GM18502 (cell line): ENCODE measurements at regions not wholly inside any gene's neighbourhood (a gene's known extent, or its start where the extent isn't known, plus 50 kb on each side); places are given as distances from the start of the nearest gene placed in this dataset.

Experiments
- ATAC-seq: cut with Tn5 transposase; IDR thresholded peaks from one replicate; pipeline ENCODE4 v1.9.1; 2021; ENCODE audit warnings: mild to moderate bottlenecking; ENCODE audit not compliant: unreplicated experiment, poor library complexity

DNA sequence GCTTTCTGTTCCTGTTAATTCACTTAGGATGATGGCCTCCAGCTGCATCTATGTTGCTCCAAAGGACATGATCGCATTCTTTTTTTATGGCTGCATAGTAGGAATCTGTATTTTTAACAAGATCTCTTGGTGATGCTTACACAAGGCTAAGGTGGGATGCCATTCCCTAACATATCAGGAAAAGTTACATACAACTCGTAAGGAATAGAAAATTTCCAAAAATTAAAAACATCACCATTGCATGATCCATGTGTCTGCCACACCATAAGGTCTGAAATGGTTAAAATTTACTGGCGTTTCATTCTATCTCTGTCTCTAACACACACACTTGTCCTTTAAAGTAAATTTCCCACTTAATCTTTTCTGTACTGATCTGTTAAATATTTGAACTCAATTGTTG lies 608.4 kb downstream of the PRELID2 start:
- no peak for ATAC-seq

DNA sequence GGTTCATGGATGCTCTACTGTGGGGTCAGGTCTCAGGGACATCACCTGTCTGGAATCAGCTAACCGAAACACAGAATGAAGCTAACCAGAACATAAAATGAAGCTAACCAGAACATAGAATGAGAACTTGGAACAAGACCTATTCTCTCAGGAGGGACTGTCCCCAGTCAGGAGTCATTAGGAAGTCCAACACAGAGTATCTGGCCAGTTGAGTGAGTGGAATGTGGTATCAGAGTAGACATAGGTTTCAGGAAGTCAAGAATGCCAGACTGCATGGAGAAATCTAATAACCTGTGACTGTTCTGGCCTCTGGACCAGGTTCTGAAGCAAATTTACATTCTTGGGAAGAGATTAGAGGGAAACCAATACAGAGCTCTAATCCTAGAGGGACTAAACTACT lies 609.6 kb downstream of the PRELID2 start:
- ATAC-seq = no peak

DNA sequence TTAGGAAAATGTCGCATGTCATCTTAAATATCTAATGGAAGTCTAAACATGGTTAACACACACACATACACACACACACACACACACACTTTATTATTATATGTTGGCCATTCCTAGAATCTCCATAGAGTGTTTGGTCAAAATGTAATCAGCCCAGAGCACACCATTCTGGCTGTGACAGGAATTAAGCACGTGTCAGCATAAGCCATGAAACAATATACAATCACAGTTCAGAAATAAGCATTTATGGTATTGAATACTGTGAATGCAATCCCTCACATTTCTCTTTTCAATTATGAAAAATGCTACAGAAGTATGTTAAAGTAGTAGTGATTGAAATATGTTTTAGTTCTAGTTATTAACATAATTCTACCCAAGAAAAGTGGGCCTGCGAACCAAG lies 611.6 kb downstream of the PRELID2 start:
- no peak for ATAC-seq

DNA sequence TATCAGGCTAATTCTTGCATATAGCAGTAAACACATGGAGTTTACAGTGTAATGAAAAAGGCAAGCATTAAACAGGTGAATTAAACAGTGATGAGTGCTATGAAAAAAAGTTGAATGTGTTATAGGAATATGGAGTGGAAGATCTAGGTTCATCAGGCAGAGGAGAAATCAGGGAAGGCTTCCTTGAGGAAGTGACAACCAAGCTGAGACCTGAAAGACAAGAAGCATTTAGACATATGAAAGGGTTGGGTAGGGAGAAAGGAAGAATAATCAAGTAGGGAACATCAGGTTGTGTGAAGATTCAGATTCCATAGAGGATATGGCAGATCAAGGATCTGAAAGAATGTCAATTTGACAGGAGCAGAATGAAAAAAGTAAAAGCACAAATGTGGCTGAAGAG lies 612.5 kb downstream of the PRELID2 start:
- ATAC-seq = no peak

DNA sequence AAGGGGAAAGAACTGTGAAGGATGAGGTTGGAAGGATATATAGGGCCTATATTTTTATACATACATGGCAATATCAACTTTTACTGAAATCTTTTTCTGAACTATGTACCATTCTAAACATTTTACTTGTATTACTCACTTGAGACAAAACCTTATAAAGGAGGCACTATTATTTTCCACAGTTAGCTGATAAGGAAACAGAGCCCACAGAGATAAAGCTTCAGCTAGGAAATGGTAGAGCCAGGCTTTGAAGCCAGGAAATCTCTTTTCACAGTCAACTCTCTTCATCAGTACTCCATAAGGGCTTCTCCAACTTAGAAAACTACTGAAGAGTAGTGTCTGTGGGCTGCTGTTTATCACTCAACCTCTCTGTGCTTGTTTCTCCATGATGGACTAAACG lies 613.7 kb downstream of the PRELID2 start:
- no peak for ATAC-seq

DNA sequence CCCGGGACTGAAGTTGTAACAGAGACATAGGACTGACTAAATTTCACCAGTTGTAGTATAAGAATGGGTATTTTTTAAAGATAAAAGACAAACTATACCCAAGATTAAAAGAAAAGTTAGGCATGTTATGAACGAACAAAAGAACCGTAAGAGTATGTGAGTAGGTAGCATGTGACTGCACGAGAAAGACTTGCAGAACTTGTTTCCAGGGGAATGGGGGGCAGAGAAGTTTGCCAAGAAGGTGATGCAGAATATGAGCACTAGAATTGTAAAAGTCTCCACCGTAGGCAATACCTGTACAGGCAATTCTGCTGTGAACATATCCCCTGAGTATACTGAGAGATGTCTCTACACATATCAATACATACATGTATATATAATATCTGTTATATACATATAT lies 614.7 kb downstream of the PRELID2 start:
- no peak for ATAC-seq

DNA sequence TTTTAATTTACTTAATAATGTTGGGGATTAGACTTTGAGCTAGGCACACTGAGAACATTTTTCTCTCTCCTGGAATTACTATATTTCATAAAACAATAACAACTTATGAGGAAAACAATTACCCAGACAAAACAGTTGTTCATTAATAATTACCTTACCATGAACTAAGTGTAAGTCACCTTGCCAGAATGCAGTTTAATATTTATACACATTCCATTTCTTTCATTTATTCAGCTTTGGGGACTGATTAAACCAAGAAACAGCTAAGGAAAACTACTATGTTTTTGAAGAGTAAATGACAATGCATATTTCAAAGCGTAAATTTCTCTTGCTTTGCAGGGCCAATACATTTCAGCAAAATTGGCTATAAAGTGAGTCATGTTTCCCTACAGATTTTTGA lies 616.2 kb downstream of the PRELID2 start:
- ATAC-seq = no peak

DNA sequence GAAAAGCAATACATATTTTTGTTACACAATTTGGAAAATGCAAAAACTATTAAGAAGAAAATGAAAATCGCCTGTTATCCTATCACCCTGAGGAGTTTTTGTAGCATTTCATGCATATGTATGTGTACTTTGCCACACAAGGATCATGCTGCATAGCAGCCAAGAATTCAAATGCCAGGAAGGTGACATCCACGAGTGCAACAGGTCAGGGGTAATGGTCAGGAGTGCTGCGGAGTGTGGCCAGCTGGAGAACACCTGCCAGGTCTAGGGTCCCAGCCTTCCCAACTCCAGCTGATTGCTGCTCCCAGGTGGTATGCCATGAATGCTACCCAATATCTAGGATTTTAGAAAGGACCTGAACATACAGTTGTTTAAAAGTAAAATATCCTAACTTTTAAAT lies 617.1 kb downstream of the PRELID2 start:
- no peak for ATAC-seq

DNA sequence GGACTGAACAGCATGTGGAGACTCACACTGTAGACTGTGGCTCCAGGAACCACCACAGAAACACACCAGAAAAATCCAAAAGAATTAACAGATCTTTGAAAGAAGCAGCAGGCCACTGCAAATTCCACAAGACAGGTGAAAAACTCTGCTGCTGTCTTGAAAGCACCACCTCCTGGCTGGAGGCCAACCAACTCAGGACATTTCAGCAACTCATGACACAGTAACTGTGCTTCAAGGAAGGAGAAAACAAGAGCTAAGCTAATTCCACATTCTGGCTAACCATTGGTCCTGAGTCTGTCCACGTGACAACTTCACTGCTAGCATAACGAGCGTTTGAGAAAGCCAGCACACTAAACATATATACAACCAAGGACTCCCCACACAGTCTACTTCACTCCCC lies 625.1 kb downstream of the PRELID2 start:
- ATAC-seq = no peak

DNA sequence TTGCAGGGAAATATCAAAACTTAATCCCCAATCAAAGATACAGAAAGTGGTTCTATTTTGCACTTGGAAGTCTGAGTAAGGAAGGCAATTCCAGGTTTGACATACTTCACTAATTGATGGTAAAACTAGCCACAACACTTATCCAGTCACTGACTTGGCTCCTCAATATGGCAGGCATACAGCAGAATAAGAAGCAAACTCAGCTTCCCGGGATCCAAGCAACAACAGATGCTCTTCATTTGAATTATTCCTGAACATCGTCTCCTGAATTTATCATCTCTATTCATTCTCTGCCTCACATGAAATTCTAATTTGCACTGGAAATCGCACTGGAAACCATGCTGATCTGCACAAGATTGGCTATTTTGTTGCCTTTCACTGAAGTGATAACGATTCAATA lies 629.6 kb downstream of the PRELID2 start:
- ATAC-seq = no peak

DNA sequence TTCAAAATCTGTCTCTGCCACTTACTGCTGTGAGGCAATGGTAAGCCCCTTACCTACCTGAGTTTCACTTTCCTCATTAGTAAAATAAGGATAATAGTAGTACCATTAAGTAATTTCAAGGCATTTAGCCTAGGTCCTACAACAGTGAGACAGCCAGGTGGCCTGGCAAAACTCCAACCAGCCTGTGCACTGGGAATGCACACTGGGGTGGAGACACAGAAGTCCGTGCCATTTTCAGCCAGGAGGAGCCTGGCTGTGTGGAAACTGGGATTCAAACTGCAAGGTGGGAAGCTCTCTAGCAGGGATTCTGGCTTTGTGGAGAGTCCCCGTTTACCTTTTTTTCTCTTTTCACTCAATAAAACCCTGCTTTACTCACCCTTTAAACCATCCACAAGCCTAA lies 630.4 kb downstream of the PRELID2 start:
- no peak for ATAC-seq

DNA sequence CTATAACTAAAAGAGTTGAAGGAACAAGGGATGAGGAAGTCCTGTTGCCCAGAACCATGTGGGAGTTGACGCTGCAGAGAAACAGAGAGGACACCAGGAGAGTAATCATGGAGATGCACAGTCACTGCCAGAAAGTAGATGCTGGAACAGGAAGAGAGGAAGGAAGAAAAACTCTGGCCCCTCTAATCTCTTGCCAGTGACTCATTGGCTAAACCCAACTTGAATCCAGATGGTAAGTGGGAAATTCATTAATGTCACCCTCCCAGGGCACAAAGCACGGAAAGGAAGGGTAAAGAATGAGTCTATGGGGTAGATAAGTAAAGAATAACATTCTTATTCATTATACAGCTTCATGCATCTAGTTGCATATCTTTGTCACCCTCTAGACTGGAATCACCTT lies 631.9 kb downstream of the PRELID2 start:
- ATAC-seq = no peak

DNA sequence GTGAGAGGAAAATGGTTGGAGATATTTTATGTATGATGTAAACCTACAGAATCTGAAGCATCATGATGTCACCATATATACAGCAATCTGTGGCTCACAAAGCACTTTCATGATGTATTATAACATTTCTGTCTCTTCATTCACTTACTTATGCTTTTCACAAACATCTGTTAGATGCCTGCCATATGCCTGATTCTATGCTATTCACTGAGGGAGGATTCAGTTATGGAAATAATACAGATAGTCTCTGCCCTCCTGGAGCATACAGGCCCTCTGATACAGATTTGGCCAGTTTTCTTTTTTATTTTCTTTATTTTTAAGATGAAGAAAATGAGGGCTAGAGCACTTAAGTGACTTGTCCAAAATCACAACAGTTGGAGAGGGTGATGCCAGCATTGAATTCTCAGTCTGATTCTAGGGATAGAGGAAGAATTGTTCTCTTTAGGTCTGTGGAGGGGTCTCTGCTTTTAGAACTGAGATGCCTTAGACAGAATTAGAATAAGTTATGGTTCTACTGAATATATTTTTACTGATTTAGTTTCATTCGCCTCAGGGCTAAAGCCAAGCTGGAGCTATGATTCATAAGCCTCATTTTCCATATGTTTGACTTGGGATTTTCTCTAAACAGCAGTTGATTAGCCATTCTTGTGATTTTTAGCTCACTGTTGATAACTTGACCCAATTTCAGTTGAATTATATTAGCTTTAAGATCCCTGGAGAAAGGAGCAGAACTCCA lies 636.4 kb downstream of the PRELID2 start:
- ATAC-seq = no peak

DNA sequence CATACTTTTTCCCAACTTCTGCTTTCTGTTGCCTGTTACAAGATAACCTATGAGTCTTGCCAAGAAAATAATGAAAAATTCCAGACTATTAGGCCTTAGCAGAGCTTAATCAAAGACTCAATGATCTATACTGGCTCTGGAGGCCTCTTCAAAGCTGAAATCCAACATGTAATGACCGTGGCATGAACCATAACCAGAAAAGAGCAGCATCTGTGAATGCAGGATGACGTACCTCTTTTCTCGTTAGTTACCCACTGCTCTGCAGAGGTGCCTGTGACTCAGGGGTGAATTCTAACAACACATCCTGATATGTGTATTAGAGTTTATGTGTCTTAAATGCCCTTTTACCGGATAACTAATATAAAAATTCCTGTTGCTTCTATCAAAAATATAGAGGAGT lies 645.4 kb downstream of the PRELID2 start:
- no peak for ATAC-seq

DNA sequence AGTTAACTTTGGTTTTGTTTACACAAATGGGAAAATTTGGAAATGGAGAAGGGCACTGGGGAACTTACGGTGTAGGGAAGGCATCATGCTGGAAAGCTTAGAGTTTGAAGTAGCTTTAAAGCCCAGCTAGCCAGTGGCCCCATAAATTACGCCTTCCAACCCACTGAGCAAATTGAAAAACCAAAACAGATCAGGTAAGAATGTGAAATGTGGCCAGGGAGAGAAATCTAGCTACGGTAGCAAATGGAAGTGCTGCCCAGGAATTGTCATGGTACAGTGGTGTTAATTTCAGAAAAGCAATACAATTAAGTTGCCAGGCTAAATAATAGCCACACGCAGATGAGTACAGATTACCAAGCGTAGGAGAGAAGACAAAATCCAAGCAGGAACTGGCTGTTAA lies 654.8 kb downstream of the PRELID2 start:
- no peak for ATAC-seq

DNA sequence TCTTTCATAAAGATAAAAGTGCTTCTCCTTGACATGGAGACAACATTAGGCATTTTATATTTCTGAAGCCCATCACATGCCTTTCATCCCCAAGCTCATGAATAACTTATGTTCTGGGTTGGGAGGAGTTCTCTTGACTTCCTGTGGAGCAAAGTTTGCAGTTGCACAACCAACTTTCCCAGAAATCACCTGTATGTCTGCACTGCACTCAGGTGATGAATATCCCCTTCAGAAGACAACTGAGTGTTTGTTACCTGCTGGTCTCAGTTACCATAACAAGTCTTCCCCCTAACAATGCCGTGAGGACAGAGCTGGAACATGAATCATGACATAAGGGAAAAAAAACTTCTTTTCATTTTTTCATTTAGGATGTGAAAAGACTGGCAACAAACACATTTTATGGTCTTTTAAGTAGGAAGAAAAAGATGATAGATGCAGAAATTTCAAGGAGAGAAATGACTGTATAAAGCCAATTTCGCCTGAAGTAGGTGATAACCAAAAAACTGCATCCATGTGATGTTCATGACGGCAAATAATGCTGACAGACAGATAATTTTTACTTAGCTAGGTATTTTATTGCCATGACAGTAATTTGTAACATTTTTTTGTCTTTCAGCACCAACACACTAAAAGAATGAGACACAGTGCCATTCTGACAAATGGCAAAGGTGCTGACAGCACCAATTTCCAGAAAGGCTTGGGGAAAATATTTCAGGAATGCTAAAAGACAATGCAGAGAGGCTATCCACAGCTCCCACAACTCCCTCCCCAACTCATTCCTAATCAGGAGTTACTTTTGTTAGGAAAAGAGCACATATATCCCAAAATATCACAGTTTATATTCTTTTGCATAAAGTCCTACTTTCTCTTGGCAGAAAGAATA lies 656.3 kb downstream of the PRELID2 start:
- ATAC-seq = no peak

DNA sequence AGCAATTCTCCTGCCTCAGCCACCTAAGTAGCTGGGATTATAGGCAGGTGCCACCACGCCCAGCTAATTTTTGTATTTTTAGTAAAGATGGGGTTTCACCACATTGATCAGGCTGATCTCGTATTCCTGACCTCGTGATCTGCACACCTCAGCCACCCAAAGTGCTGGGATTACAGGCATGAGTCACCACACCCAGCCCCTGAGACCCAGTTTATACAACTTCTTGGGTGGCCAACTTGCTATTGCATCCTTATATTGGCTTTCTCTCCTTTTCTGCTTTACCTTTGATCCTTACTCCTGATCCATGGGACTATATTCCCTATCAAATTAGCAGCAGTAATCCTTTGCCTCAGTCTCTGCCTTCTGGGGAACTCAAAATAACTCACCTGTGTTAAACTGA lies 659.1 kb downstream of the PRELID2 start:
- ATAC-seq = no peak

DNA sequence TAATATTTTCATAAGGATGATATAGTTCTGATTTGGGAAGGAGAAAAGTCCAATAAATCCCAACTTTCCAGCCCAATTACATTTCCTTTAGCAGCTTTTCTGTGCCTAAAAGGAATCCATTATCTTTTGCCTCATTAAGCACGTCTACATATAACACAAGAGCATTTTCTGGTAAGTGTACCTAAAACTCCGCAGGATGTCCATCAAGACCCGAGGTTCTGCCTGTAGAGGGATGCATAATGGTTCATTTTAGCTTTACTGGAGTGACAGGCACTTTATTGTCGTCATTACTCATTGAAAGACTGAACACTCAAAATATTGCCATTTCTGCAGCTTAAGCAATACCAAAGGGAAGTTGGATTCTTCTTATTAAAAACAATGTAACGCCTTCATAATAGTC lies 669.0 kb downstream of the PRELID2 start:
- ATAC-seq = no peak

DNA sequence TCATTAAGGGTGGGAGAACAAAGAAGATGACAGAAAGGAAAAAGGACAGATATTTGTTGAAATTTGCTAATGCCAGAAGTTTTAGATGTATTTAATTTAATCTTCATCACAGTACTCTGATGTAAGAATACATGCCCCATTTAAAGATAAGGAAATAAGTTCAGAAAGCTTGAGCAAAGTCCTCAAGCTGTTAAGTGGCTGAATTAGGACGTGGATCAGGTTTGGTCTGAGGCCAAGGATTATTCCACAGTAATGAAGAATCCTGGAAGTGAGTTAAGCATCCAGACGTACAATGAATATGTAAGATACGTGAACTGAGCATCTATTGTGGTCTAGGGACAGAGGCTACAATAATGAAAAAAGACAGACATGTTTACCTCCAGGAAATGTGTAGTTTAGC lies 671.3 kb downstream of the PRELID2 start:
- ATAC-seq = no peak

DNA sequence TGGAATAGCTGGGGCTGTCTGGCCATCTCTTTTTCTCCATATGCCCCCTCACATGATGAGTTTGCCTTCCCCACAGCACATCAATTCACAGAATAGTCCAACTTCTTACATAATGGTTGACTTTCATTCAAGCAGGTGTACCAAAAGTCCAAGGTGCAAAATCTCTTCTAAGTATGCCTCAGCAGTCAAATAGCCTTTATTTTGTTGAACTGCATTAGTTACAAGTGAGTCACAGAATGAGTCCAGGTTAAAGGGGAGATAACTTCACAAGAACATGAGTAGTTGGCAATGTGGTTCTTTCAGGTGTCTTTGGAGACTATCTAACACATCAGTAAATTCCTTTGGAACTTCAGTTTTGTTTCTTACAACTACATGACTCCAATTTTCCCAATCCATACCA lies 672.5 kb downstream of the PRELID2 start:
- no peak for ATAC-seq

DNA sequence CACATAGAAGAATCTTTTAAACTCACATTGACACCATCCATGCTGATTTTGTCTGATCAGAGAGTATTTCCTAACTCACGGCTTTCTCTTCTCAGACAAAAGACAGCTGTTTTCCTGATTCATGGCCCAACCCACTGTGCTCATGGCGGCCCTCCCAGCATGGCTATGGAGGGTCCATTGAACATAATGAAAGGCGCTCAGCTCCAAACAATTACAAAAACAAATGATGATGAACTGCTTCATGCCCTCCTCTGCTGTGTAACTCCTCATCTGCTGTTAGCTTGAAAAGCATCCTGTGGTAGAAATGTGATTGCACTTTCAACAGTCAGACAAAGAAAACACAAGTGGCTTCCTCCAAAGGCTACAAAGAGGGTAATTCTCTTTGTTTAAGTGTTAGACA lies 673.8 kb downstream of the PRELID2 start:
- no peak for ATAC-seq

DNA sequence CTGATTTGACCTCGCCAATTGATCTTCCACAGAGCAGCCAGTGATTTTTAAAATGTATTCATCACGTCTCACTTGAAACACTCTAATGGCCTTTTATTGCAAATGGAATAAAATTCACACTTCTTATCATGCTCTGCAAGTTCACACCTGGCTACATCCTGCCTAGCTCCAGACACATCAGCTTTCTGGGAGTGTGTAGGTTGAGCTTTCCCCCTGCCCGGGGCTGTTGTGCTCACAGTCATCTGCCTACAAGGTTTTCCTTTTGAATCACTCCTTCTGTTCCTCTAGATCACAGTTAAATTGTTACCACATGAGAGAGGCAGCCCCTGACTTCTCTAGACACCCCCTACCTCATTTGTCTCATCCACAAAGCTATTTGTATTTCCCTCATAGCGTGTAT lies 674.5 kb downstream of the PRELID2 start:
- ATAC-seq = no peak
